Naive B cell (primary cell): ENCODE measurements at regions not wholly inside any gene's neighbourhood (a gene's known extent, or its start where the extent isn't known, plus 50 kb on each side); places are given as distances from the start of the nearest gene placed in this dataset.
"Not testable (repeated sequence)": the region's sequence is repeated elsewhere in the genome, so short reads cannot be mapped to it uniquely, and the experiment has no call there.

Experiments used
- ATAC-seq, 2 donors: fragments of 150-1000 bp; cut with Tn5 transposase; 2 replicates each; pipeline ENCODE4 v1.10.0; 2021; ENCODE audit warnings: low read depth in 2 of 2, mild to moderate bottlenecking in 2 of 2, moderate library complexity in 2 of 2
- DNase-seq: peaks from one replicate; pipeline ENCODE4 v3.0.0; 2022
- H3K27ac Mint-ChIP-seq, 6 donors: one replicate each; pipeline ENCODE4 v1.8.0; 2020 to 2022; ENCODE audit warnings: mild to moderate bottlenecking in 6 of 6, mixed read lengths in 6 of 6, moderate library complexity in 5 of 6, inconsistent platforms in 2 of 6
- H3K27me3 Mint-ChIP-seq, 3 donors: one replicate each; pipeline ENCODE4 v1.8.0; 2021 to 2022; ENCODE audit warnings: mixed read lengths in 3 of 3, mild to moderate bottlenecking in 1 of 3
- H3K36me3 Mint-ChIP-seq, 2 donors: one replicate each; pipeline ENCODE4 v1.8.0; 2020 to 2022; ENCODE audit warnings: mixed read lengths in 2 of 2, inconsistent platforms in 1 of 2, mild to moderate bottlenecking in 1 of 2
- H3K4me1 Mint-ChIP-seq, 3 donors: one replicate each; pipeline ENCODE4 v1.8.0; 2020 to 2022; ENCODE audit warnings: mixed read lengths in 3 of 3, inconsistent platforms in 1 of 3, mild to moderate bottlenecking in 1 of 3, moderate library complexity in 1 of 3
- H3K4me3 Mint-ChIP-seq, 8 donors: one replicate each; pipeline ENCODE4 v1.8.0; 2020 to 2022; ENCODE audit warnings: mild to moderate bottlenecking in 8 of 8, mixed read lengths in 8 of 8, moderate library complexity in 8 of 8, inconsistent platforms in 2 of 8
- H3K9me3 Mint-ChIP-seq, 7 donors: one replicate each; pipeline ENCODE4 v1.8.0; 2020 to 2022; ENCODE audit warnings: mixed read lengths in 7 of 7, mild to moderate bottlenecking in 5 of 7, inconsistent platforms in 2 of 7, moderate library complexity in 1 of 7

DNA sequence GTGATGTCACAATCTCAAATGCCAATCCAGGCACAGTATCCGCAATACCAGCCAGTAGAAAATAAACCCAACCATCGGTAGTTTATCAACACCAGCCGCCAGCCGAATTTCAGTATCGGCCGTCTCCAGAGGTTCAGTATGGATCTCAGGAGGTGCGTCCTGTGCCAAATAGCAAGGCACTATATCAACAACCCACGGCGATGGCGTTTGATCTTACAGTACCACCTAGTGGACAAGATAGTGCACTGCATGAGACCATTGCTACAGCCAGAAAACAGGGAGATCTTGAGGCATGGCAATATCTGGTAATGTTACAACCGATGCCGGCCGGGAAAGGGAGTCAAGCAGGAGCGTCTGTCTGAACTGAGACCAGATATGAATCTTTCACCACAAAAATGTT is 121.8 kb upstream of the DRD5 start:
- H3K4me3 Mint-ChIP-seq, ATAC-seq, H3K9me3 Mint-ChIP-seq, H3K27me3 Mint-ChIP-seq, H3K4me1 Mint-ChIP-seq, H3K36me3 Mint-ChIP-seq, H3K27ac Mint-ChIP-seq: not testable (repeated sequence)
- DNase-seq, result peak; percentile 5

DNA sequence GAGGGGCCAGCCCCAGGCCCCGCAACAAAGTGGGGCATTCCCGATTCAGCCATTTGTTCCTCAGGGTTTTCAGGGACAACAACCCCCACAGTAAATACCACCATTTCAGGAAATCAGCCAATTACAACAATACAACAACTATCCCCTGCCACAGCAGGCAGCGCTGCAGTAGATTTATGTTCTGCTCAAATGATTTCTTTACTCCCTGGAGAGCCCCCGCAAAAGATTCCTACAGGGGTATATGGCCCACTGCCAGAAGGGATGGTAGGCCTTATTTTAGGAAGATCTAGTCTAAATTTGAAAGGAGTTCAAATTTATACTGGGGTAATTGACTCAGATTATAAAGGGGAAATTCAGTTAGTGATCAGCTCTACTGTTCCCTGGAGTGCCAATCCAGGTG is 120.5 kb upstream of the DRD5 start:
- not testable (repeated sequence) for H3K27ac Mint-ChIP-seq, ATAC-seq, H3K36me3 Mint-ChIP-seq, H3K27me3 Mint-ChIP-seq, H3K9me3 Mint-ChIP-seq, H3K4me3 Mint-ChIP-seq, DNase-seq, H3K4me1 Mint-ChIP-seq

DNA sequence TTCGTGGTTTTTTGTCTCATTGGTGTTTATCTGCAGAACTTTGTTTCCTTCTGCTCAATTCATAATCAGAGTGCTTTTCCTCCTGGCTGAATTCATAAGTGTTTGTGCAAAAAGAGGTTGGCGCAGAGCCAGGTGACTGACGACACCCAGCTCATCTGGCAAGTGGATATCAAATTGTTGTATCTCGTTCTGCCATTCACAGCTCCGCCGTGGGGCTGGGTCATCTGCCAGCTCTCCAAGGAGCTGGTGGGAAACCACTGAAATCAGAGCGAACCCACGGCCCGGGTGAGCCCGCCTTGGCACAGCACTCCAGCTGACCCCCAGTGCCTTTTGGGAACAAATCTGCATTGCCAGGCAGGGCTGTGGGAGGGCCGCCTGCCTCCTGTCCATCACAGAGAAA is 110.7 kb upstream of the DRD5 start:
- H3K27me3 Mint-ChIP-seq, result peaks cover 10 to 25% (median 17%) of the 10 kb centered on the region in 3 donors
- H3K9me3 Mint-ChIP-seq, H3K4me1 Mint-ChIP-seq, DNase-seq, ATAC-seq, H3K27ac Mint-ChIP-seq, H3K36me3 Mint-ChIP-seq, H3K4me3 Mint-ChIP-seq: not testable (repeated sequence)

DNA sequence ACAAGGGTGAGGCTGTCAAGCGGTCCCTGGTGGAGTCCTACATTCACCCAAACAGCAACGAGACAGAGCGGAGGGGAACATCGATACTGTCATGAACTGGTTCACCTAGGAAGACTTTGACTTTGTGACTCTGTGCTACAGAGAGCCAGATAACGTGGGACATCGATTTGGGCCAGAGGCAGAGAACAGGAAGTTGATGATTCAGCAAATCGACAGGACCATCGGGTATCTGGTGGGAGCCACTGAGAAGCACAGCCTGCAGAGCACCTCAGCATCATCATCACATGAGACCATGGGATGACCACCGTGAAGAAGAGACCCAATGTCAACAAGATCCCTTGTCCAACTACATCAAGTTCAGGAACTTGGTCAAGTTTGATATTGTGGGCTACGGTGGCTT is 104.1 kb upstream of the DRD5 start:
- H3K27ac Mint-ChIP-seq, DNase-seq, ATAC-seq, H3K4me3 Mint-ChIP-seq, H3K4me1 Mint-ChIP-seq, H3K27me3 Mint-ChIP-seq, H3K9me3 Mint-ChIP-seq, H3K36me3 Mint-ChIP-seq: not testable (repeated sequence)

DNA sequence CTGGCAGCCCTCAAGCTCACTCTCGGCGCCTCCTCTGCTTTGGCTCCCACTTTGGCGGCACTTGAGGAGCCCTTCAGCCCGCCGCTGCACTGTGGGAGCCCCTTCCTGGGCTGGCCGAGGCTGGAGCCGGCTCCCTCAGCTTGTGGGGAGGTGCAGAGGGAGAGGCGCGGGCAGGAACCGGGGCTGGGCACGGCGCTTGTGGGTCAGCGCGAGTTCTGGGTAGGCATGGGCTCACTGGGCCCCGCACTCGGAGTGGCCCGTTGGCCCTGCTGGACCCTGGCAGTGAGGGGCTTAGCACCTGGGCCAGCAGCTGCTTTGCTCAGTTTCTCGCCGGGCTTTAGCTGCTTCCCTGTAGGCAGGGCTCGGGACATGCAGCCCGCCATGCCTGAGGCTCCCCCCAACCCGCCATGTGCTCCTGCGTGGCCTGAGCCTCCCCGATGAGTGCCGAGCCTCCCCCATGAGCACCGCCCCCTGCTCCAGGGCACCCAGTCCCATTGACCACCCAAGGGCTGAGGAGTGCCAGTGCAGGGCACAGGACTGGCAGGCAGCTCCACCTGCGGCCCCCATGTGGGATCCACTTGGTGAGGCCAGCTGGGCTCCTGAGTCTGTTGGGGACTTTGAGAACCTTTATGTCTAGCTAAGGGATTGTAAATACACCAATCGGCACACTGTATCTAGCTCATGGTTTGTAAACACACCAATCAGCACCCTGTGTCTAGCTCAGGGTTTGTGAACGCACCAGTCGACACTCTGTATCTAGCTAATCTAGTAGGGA is 101.5 kb upstream of the DRD5 start:
- ATAC-seq, result no peak
- H3K27me3 Mint-ChIP-seq, result peaks cover 0 to 5% (median 3%) of the 10 kb centered on the region in 3 donors
- peaks cover 0 to 2% (median 0%) of the 10 kb centered on the region in 7 donors for H3K9me3 Mint-ChIP-seq
- no peak overlapping the region for H3K27ac Mint-ChIP-seq
- H3K4me1 Mint-ChIP-seq, result no peaks in the 10 kb centered on the region
- no peak overlapping the region for H3K4me3 Mint-ChIP-seq
- H3K36me3 Mint-ChIP-seq, result no peaks in the 10 kb centered on the region
- DNase-seq, result no peak

DNA sequence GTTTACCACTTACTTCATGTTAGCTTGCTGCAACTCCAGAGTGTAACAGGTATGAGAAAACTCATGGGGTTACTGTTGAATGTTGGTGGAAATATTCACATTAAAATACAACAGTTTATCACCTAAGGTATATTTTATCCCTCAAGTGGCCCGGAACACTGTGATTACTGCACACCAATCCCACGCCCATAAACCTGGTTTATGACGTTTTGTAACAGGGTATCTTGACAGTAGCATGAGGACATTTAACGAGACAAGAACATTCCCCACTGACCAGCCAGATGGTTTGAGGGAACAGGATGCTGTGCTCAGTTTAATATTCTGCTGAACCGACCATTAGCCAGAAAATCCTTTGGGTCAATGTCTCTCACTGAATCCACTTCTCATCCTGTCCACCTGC is 98.3 kb upstream of the DRD5 start:
- not testable (repeated sequence) for H3K27ac Mint-ChIP-seq, DNase-seq, H3K36me3 Mint-ChIP-seq, H3K4me1 Mint-ChIP-seq, H3K4me3 Mint-ChIP-seq, H3K9me3 Mint-ChIP-seq, ATAC-seq
- H3K27me3 Mint-ChIP-seq, result peaks cover 0 to 11% (median 7%) of the 10 kb centered on the region in 3 donors

DNA sequence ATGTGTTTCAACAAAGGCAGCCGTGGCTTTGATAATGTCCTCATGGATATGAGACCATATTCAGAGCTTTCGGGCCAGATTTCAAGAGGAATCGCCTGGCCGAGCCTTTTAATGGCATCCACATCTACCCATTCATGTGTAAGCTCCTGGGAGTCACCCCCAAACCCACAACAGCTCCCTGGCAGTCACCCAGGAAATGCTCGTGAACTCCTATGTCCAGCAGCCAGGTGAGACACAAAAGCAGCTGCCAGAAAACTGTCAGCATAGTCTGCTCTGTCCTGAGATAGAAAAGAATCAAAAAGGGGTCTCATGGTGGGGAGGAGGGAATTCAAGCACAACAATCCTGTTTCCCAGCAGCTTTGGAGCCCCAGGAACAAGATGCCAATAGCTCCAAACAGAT is 96.4 kb upstream of the DRD5 start:
- H3K27me3 Mint-ChIP-seq, result peaks cover 0 to 13% (median 11%) of the 10 kb centered on the region in 3 donors
- not testable (repeated sequence) for ATAC-seq, DNase-seq, H3K4me1 Mint-ChIP-seq, H3K36me3 Mint-ChIP-seq, H3K9me3 Mint-ChIP-seq, H3K4me3 Mint-ChIP-seq, H3K27ac Mint-ChIP-seq

DNA sequence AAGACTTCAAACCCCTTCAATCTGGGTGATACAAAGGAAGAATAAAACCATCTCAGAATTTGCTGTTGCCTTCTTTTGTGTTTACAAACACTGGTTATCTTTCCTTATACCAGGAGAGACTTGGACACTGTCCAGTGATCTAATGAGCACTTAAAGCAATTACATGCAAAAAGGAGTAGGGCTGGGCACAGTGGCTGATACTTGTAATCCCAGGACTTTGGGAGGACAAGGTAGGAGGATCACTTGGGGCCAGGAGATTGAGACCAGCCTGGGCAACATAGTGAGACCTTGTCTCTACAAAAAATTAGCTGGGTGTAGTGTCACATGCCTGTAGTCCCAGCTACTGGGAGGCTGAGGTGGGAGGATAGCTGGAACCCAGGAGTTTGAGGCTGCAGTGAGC is 95.7 kb upstream of the DRD5 start:
- Mint-ChIP-seq H3K9me3 (no peaks in the 10 kb centered on the region), H3K27me3 (peaks cover 0 to 13% (median 11%) of the 10 kb centered on the region in 3 donors), H3K36me3 (no peaks in the 10 kb centered on the region), H3K27ac (no peak overlapping the region), H3K4me1 (peaks cover under 1 to 2% (median under 1%) of the 10 kb centered on the region in 3 donors), H3K4me3 (peak overlapping the region in 1 of 8 donors; percentile 21)
- DNase-seq, result no peak
- no peak for ATAC-seq

DNA sequence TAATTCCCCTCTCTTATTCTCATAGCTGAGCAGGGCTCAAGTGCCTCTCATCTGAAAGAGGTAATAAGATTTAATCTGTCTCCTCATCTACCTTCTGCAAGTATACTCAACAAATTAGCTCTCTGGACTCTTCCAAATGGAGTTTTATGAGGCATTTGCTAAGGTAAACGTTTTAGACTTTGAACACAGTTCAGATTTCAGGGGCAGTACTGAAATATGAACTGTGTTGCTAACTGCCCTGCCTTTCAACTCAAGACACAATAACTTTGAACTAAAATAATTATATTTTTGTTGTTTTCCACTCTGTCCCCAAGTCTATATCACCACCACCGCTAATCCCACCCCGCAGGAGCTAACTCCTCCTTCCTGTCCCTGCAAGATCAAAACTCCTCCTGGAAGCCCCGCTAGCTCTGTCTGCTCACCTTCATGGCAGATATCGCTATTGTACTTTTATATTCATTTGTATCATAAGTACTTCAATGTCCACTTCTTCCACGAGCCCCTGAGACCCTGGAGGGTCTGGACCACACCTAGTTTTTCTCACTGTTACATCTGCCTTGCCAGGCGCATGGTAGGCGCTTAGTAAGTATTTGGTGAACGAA is 90.7 kb upstream of the DRD5 start:
- not testable (repeated sequence) for H3K9me3 Mint-ChIP-seq, DNase-seq, H3K36me3 Mint-ChIP-seq, ATAC-seq
- Mint-ChIP-seq H3K27me3 (peaks cover 0 to 13% (median under 1%) of the 10 kb centered on the region in 3 donors), H3K4me3 (peak overlapping the region; percentile 80 to 94 (median 84)), H3K27ac (peak overlapping the region in 2 of 6 donors; percentile 54 to 82), H3K4me1 (peaks cover 10 to 12% (median 12%) of the 10 kb centered on the region in 3 donors)

DNA sequence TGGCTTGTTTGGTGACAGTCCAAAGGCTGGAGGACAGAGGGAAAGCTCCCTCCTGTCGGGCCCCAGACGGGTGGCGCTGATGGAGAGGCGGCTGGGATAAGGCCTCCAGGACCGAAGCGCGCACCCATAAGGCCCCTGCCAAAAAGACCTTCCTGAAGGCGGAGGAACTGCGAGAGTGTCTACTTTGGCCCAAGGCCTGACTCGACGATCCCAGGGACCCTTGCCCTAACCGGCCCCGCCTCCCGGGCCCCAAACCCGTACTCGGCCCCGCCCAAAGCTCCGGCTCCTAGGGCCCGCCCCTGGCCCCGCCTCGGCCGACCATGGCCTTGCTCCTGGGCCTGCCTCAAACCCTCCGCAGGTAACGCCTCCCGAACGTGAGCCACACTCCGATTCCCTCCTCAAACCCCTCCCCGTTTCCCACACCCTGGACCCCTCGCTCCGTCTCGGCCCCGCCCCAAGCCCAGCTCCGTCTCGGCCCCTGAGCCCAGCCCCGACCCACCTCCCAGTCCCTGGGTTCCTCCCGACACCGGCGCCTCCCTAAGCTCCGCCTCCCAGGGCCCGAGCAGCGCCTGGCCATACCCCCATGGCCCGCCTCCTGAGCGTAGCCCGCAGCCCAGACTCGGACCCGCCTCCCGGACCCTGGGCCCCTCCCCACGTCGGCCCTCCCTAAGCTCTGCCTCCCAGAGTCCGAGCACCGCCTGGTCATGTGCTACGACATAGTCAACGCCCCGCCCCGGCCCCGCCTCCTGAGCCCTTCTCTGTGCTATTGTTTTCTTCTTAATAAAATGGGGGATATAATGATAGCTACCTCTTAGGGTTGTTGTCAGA is 90.0 kb upstream of the DRD5 start:
- Mint-ChIP-seq H3K9me3 (no peaks in the 10 kb centered on the region), H3K27ac (peak overlapping the region in 5 of 6 donors; percentile 57 to 82 (median 80))
- peak; percentile 98 for ATAC-seq

DNA sequence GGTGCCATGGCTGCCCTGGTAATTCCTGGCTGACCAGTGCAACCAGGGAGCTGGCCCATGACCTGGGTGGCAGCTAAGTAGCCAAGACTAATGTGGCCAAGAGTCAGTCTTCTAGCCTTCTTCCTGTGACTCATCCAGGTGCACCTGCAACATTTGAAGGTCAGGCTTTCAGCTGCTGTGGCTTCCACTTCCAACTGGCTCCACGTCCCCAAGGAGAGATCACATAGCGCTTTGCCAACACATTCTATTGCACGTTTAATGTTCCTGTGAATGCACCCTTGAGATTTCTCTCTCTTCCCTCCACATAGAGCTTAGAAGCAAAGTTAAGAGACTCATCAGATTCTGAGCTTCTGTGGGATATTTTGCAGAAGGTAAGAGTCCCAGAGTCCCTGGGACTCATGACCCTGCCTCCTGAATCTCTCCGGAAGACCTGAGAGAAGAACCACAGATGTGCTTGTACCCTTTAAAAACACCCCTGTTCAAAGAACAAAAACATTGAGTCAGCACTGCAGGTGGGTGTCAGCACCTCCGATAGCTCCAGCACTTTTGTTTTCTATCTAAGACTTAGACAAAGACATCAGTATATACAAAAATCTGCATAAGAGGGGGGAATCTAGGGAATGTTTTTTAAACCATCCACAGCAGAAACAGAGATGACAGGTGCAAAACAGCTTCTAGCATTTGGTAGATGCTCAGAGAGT is 88.5 kb upstream of the DRD5 start:
- peaks cover 10 to 12% (median 12%) of the 10 kb centered on the region in 3 donors for H3K4me1 Mint-ChIP-seq
- H3K4me3 Mint-ChIP-seq, result peak overlapping the region in 3 of 8 donors; percentile 13 to 54 (median 33)
- ATAC-seq, DNase-seq, H3K27me3 Mint-ChIP-seq, H3K36me3 Mint-ChIP-seq, H3K9me3 Mint-ChIP-seq: not testable (repeated sequence)
- peak overlapping the region in 2 of 6 donors; percentile 8 to 87 for H3K27ac Mint-ChIP-seq

More for the DNA sequence above, 90.0 kb upstream of the DRD5 start:
- H3K4me1 Mint-ChIP-seq, result peaks cover 10 to 12% (median 12%) of the 10 kb centered on the region in 3 donors
- H3K36me3 Mint-ChIP-seq, result no peaks in the 10 kb centered on the region
- peak; percentile 90 for DNase-seq
- peak overlapping the region; percentile 80 to 94 (median 84) for H3K4me3 Mint-ChIP-seq
- peaks cover 0 to 8% (median 0%) of the 10 kb centered on the region in 3 donors for H3K27me3 Mint-ChIP-seq

DNA sequence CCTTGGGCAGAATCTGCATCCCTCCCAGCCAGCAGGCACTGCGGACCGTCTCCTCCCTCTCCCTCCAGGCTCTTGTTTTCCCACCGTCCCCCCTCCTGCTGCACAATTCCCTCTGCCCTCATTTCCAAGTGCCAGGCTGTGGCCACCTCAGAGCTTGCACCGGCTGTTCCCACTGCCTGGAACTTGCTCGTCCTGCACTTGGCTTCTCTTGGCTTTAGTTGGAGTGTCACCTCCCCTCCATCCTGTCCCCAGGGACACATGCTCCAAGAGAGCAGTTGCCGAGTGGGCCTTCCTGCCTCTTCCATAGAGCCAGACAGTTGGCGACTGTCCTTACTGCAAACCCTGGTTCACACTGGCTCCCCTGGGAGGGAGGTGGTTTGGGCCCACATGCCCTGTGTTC is 87.0 kb upstream of the DRD5 start:
- Mint-ChIP-seq H3K4me3 (peak overlapping the region in 1 of 8 donors; percentile 15), H3K27ac (peak overlapping the region in 1 of 6 donors; percentile 66)
- not testable (repeated sequence) for H3K27me3 Mint-ChIP-seq

DNA sequence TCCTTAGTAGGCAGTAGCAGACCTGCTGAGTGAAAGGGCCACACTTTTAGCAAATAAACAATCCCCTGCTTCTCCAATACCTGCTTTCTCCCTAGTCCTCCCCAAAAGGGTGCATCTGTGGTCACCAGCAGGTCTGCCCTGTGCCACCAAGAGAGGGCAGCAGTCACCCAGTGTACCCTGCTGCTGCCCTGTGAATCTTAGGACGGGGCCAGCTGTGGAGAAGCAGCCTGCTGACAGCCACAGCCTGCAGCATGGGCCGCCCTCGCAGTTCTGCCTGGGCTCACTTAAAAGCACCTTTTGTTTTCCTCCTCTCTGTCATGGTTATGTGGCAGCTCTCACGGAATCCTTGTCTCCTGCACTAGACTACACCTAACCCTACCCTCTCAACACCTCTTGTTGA is 85.4 kb upstream of the DRD5 start:
- H3K36me3 Mint-ChIP-seq, H3K9me3 Mint-ChIP-seq, H3K4me1 Mint-ChIP-seq, H3K4me3 Mint-ChIP-seq, H3K27ac Mint-ChIP-seq, ATAC-seq: not testable (repeated sequence)
- peak; percentile 3 for DNase-seq
- H3K27me3 Mint-ChIP-seq, result peaks cover 0 to 11% (median 0%) of the 10 kb centered on the region in 3 donors

More for the DNA sequence above, 87.0 kb upstream of the DRD5 start:
- H3K9me3 Mint-ChIP-seq, DNase-seq, ATAC-seq, H3K36me3 Mint-ChIP-seq: not testable (repeated sequence)
- peaks cover 10 to 12% (median 12%) of the 10 kb centered on the region in 3 donors for H3K4me1 Mint-ChIP-seq
